ENCODE measurements at regions not wholly inside any gene's neighbourhood (a gene's known extent, or its start where the extent isn't known, plus 50 kb on each side); places are given as distances from the start of the nearest gene placed in this dataset.

DNA sequence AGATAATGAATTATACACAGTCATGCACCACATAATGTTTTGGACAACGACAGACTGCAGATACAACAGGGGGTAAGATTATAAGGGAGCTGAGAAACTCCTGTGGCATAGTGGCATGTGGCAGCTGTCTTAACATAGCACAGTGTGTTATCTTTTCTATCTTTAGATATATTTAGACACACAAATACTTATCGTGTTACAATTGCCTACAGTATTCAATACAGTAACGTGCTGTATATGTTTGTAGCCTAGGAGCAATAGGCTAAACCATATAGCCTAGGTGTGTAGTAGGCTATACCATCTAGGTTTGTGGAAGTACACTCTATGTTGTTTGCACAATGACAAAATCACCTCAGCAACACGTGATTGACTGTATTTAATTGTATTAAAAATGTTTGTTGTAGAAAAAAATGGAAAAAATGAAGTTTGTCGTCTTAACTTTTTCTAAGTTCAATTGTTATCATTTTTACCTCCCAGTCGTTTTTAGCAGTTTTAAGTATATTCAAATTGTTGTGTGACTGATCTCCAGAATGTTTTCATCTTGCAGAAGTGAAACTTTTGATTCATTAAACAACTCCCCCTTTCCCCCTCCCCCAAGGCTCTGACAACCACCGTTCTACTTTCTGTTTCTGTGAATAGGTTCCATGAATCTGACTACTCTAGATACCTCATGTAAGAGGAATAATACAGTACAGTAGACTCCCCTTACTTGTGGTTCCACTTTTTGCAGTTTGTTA, 351.0 kb upstream of the B3GALT2 start (continued):
- TF ChIP-seq SUPT20H (IDR thresholded peaks at IDR 0.05; ENCODE audit: borderline replicate concordance, control insufficient read depth, low read depth, low read length): no peak
- TF ChIP-seq BMI1 (IDR thresholded peaks at IDR 0.05; ENCODE audit: borderline replicate concordance): peak; percentile 59; the same call in 1 of the 2 replicates
- TF ChIP-seq BHLHE40 (IDR thresholded peaks at IDR 0.05; ENCODE audit: borderline replicate concordance in 1 of 2, low read depth in 2 of 2, low read length in 1 of 2): peak; percentile 30 to 41; a peak in 1 of 4 replicates
- no peak for TF ChIP-seq NRF1 (conservative IDR thresholded peaks at IDR 0.05; ENCODE audit: low read depth, low read length)
- TF ChIP-seq, protein P1, sequence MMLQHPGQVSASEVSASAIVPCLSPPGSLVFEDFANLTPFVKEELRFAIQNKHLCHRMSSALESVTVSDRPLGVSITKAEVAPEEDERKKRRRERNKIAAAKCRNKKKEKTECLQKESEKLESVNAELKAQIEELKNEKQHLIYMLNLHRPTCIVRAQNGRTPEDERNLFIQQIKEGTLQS (IDR thresholded peaks at IDR 0.05; ENCODE audit: borderline replicate concordance, extremely low read depth, low read depth, low read length): no peak
- TF ChIP-seq ZSCAN29 (IDR thresholded peaks at IDR 0.05): no peak
- TF ChIP-seq, protein P2, sequence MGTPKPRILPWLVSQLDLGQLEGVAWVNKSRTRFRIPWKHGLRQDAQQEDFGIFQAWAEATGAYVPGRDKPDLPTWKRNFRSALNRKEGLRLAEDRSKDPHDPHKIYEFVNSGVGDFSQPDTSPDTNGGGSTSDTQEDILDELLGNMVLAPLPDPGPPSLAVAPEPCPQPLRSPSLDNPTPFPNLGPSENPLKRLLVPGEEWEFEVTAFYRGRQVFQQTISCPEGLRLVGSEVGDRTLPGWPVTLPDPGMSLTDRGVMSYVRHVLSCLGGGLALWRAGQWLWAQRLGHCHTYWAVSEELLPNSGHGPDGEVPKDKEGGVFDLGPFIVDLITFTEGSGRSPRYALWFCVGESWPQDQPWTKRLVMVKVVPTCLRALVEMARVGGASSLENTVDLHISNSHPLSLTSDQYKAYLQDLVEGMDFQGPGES (IDR thresholded peaks at IDR 0.05): no peak
- no peak for TF ChIP-seq SUZ12 (IDR thresholded peaks at IDR 0.05; ENCODE audit: unreplicated experiment)
- TF ChIP-seq ATF7 (IDR thresholded peaks at IDR 0.05; ENCODE audit: low read depth): peak; percentile 80
- peak; percentile 93 for TF ChIP-seq DPF2 (IDR thresholded peaks at IDR 0.05)
- no peak for TF ChIP-seq NFXL1 (IDR thresholded peaks at IDR 0.05; ENCODE audit: borderline replicate concordance)
- no peak for TF ChIP-seq FOS (IDR thresholded peaks at IDR 0.05; ENCODE audit: borderline replicate concordance, extremely low read depth, insufficient read length)
- TF ChIP-seq NBN (IDR thresholded peaks at IDR 0.05): peak; percentile 66; the same call in 1 of the 2 replicates
- no peak for TF ChIP-seq ZZZ3 (IDR thresholded peaks at IDR 0.05; ENCODE audit: control insufficient read depth, insufficient read length, low read depth)
